ENCODE measurements at regions not wholly inside any gene's neighbourhood (a gene's known extent, or its start where the extent isn't known, plus 50 kb on each side); places are given as distances from the start of the nearest gene placed in this dataset.
A peak's percentile ranks its signal among the peaks of the same experiment; 100 is the strongest.

- TF ChIP-seq CTCF (conservative IDR thresholded peaks at IDR 0.05), result no peak
- no peak for TF ChIP-seq EZH2 (IDR thresholded peaks at IDR 0.05; ENCODE audit: low read depth)
- H4K20me1 ChIP-seq (ENCODE audit: insufficient read depth), result no peaks in the 10 kb centered on the region; the same call in 1 of the 2 replicates
- H2AFZ ChIP-seq, result no peak overlapping the region
- no peaks in the 10 kb centered on the region for H3K4me1 ChIP-seq (replicated peaks; ENCODE audit: insufficient read depth)
- ChIA-PET POLR2A (ENCODE audit: unreplicated experiment) (interaction anchor here (0.7 kb wide), 1 partner anchor 934 kb away, joined by 3 read pairs; no protein-coding TSS in a partner anchor), CTCF (no interaction called here)
- H3F3A ChIP-seq (ENCODE audit: insufficient read depth, low read depth), result no peaks in the 10 kb centered on the region
- H3K9me2 ChIP-seq (ENCODE audit: insufficient read depth), result no peaks in the 10 kb centered on the region
- no peak overlapping the region for H3K4me3 ChIP-seq
- H3K9me3 ChIP-seq (ENCODE audit: insufficient read depth, low read depth), result no peaks in the 10 kb centered on the region
- no TSS peak for BruUV-seq (replicated peaks)
- H3K27me3 ChIP-seq (ENCODE audit: insufficient read depth, low read depth), result no peaks in the 10 kb centered on the region
- no peaks in the 10 kb centered on the region for H3K79me2 ChIP-seq (ENCODE audit: low read depth)
- H3K27ac ChIP-seq, result no peak overlapping the region
- intact Hi-C loops (cut with micrococcal nuclease; ENCODE audit: unreplicated experiment), result no loop called here
- no peak overlapping the region for H3K4me2 ChIP-seq
- no peak for DNase-seq
- no peaks in the 10 kb centered on the region for H3K36me3 ChIP-seq (ENCODE audit: low read depth)
Measured at GRCh38 chr4:19958848-19959247, 292.9 kb upstream of the SLIT2 start.

GRCh38 chr4:19947349-19947748 lies 304.4 kb upstream of the SLIT2 start:
- no peaks in the 10 kb centered on the region for H3K9me3 ChIP-seq (ENCODE audit: insufficient read depth, low read depth)
- ChIA-PET CTCF (no interaction called here), POLR2A (ENCODE audit: unreplicated experiment) (no interaction called here)
- H3K36me3 ChIP-seq (ENCODE audit: low read depth), result no peaks in the 10 kb centered on the region
- H3F3A ChIP-seq (ENCODE audit: insufficient read depth, low read depth), result no peaks in the 10 kb centered on the region
- H3K27ac ChIP-seq, result no peak overlapping the region
- H3K79me2 ChIP-seq (ENCODE audit: low read depth), result no peaks in the 10 kb centered on the region
- no peaks in the 10 kb centered on the region for H3K9me2 ChIP-seq (ENCODE audit: insufficient read depth)
- no peaks in the 10 kb centered on the region for H3K27me3 ChIP-seq (ENCODE audit: insufficient read depth, low read depth)
- no TSS peak for BruUV-seq (replicated peaks)
- H4K20me1 ChIP-seq (ENCODE audit: insufficient read depth), result no peaks in the 10 kb centered on the region
- intact Hi-C loops (cut with micrococcal nuclease; ENCODE audit: unreplicated experiment), result loop anchor here (5.0 kb wide), 2 partner anchors 80 to 170 kb away; no protein-coding TSS in a partner anchor
- no peak overlapping the region for H2AFZ ChIP-seq
- no peak overlapping the region for H3K4me2 ChIP-seq
- H3K4me1 ChIP-seq (replicated peaks; ENCODE audit: insufficient read depth), result no peaks in the 10 kb centered on the region
- DNase-seq, result no peak
- no peak overlapping the region for H3K4me3 ChIP-seq
- TF ChIP-seq CTCF (conservative IDR thresholded peaks at IDR 0.05), result no peak
- TF ChIP-seq EZH2 (IDR thresholded peaks at IDR 0.05; ENCODE audit: low read depth), result no peak

- POLR2A ChIA-PET (ENCODE audit: unreplicated experiment), result no interaction called here
- H3K9me3 ChIP-seq (ENCODE audit: insufficient read depth, low read depth), result no peaks in the 10 kb centered on the region
- no peaks in the 10 kb centered on the region for H3K79me2 ChIP-seq (ENCODE audit: low read depth)
- H3K9me2 ChIP-seq (ENCODE audit: insufficient read depth), result no peaks in the 10 kb centered on the region
- H3F3A ChIP-seq (ENCODE audit: insufficient read depth, low read depth), result no peaks in the 10 kb centered on the region
- peak in 1 of 2 experiments; percentile 41 for DNase-seq
- H4K20me1 ChIP-seq (ENCODE audit: insufficient read depth), result no peaks in the 10 kb centered on the region
- H3K4me2 ChIP-seq, result no peak overlapping the region
- no peak overlapping the region for H2AFZ ChIP-seq
- no peak for TF ChIP-seq EZH2 (IDR thresholded peaks at IDR 0.05; ENCODE audit: low read depth)
- TF ChIP-seq CTCF (conservative IDR thresholded peaks at IDR 0.05), result no peak
- CTCF ChIA-PET, result no interaction called here
- intact Hi-C loops (cut with micrococcal nuclease; ENCODE audit: unreplicated experiment), result loop anchor here (5.0 kb wide), 2 partner anchors 81 to 169 kb away; no protein-coding TSS in a partner anchor
- H3K27me3 ChIP-seq (ENCODE audit: insufficient read depth, low read depth), result no peaks in the 10 kb centered on the region
- no peaks in the 10 kb centered on the region for H3K36me3 ChIP-seq (ENCODE audit: low read depth)
- no TSS peak for BruUV-seq (replicated peaks)
- no peak overlapping the region for H3K4me3 ChIP-seq
- H3K4me1 ChIP-seq (replicated peaks; ENCODE audit: insufficient read depth), result no peaks in the 10 kb centered on the region
- H3K27ac ChIP-seq, result no peak overlapping the region
Measured at GRCh38 chr4:19945979-19946380, 305.7 kb upstream of the SLIT2 start.

Measured in PC-9 (cell line).